Suprapubic skin (tissue), 3 donors: ENCODE measurements at regions not wholly inside any gene's neighbourhood (a gene's known extent, or its start where the extent isn't known, plus 50 kb on each side); places are given as distances from the start of the nearest gene placed in this dataset.

ENCODE experiments used
- CTCF ChIP-seq, 2 donors: fragments of 200-600 bp in 1 of 2; fragments of 450-650 bp in 1 of 2; sonication (generic) in 1 of 2; IDR thresholded peaks; one replicate each; pipeline ENCODE4 v1.5.1; 2016 to 2019; ENCODE audit warnings: antibody characterized with exemption in 2 of 2, mild to moderate bottlenecking in 1 of 2, moderate library complexity in 1 of 2
- EP300 ChIP-seq: sonication (generic); formaldehyde crosslinking; IDR thresholded peaks from one replicate; pipeline ENCODE4 v1.6.1; 2017; ENCODE audit warnings: antibody characterized with exemption

GRCh38 chr5:6041977-6042550 lies 336.3 kb downstream of the MED10 start:
- TF ChIP-seq CTCF (IDR thresholded peaks at IDR 0.05) (no peak), EP300 (no peak)
